ENCODE measurements at regions not wholly inside any gene's neighbourhood (a gene's known extent, or its start where the extent isn't known, plus 50 kb on each side); places are given as distances from the start of the nearest gene placed in this dataset.

- H3K4me3 ChIP-seq (replicated peaks in 1 of 2; ENCODE audit: low read depth in 1 of 2, low read length in 2 of 2) = no peak overlapping the region
- CTCF ChIA-PET = no interaction called here
- POLR2A ChIA-PET = no interaction called here
- TF ChIP-seq EGR1 (IDR thresholded peaks at IDR 0.05; ENCODE audit: low read depth) = no peak
- TF ChIP-seq ZNF274 (IDR thresholded peaks at IDR 0.05; ENCODE audit: low read depth, low read length) = no peak
- no peak for TF ChIP-seq FOSL1 (IDR thresholded peaks at IDR 0.05; ENCODE audit: low read depth)
- TF ChIP-seq, protein P1, sequence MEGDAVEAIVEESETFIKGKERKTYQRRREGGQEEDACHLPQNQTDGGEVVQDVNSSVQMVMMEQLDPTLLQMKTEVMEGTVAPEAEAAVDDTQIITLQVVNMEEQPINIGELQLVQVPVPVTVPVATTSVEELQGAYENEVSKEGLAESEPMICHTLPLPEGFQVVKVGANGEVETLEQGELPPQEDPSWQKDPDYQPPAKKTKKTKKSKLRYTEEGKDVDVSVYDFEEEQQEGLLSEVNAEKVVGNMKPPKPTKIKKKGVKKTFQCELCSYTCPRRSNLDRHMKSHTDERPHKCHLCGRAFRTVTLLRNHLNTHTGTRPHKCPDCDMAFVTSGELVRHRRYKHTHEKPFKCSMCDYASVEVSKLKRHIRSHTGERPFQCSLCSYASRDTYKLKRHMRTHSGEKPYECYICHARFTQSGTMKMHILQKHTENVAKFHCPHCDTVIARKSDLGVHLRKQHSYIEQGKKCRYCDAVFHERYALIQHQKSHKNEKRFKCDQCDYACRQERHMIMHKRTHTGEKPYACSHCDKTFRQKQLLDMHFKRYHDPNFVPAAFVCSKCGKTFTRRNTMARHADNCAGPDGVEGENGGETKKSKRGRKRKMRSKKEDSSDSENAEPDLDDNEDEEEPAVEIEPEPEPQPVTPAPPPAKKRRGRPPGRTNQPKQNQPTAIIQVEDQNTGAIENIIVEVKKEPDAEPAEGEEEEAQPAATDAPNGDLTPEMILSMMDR (IDR thresholded peaks at IDR 0.05 in 2 of 3, conservative IDR thresholded peaks at IDR 0.05 in 1 of 3; ENCODE audit: borderline replicate concordance in 1 of 3, insufficient read depth in 1 of 3, low read depth in 2 of 3, low read length in 2 of 3) = no peak
- TF ChIP-seq TCF7L2 (IDR thresholded peaks at IDR 0.05; ENCODE audit: borderline replicate concordance, extremely low read depth, insufficient read depth, insufficient read length) = no peak
- no peaks in the 10 kb centered on the region for H3K79me2 ChIP-seq (ENCODE audit: insufficient read depth, low read length)
- no peaks in the 10 kb centered on the region for H3K4me1 ChIP-seq (ENCODE audit: control insufficient read depth in 1 of 2, insufficient read depth in 2 of 2, low read length in 2 of 2)
- H3K4me2 ChIP-seq (ENCODE audit: low read length) = no peak overlapping the region
- no peak overlapping the region for H3K27ac ChIP-seq (ENCODE audit: low read depth, low read length)
- H3K9me3 ChIP-seq (ENCODE audit: control insufficient read depth in 1 of 2, insufficient read depth in 1 of 2, low read depth in 1 of 2, low read length in 2 of 2) = no peaks in the 10 kb centered on the region
- intact Hi-C loops (cut with micrococcal nuclease) = no loop called here
- RAD21 ChIA-PET (ENCODE audit: low non-redundant PET in 1 of 2, low total read pairs in 2 of 2, uncharacterized antibody in 2 of 2, unreplicated experiment in 2 of 2) = no interaction called here
- BruUV-seq (replicated peaks) = no TSS peak
- DNase-seq (ENCODE audit: low read depth, low spot score) = no peak
- H2AFZ ChIP-seq (ENCODE audit: low read depth, low read length, poor library complexity, severe bottlenecking) = no peak overlapping the region
- H3K9me2 ChIP-seq (ENCODE audit: insufficient read depth) = no peaks in the 10 kb centered on the region
- ATAC-seq = no peak
- no peaks in the 10 kb centered on the region for H3K36me3 ChIP-seq (ENCODE audit: control insufficient read depth in 1 of 2, insufficient read depth in 2 of 2, low read length in 2 of 2)
- H3K9ac ChIP-seq (ENCODE audit: low read length) = no peak overlapping the region
- peaks cover 50% of the 10 kb centered on the region for H3K27me3 ChIP-seq (ENCODE audit: insufficient read depth, low read length)
- H4K20me1 ChIP-seq (ENCODE audit: insufficient read depth) = no peaks in the 10 kb centered on the region
These were observed 452.5 kb upstream of the MKI67 start for GRCh38 chr10:128578766-128579165.

- H3K36me3 ChIP-seq (ENCODE audit: control insufficient read depth in 1 of 2, insufficient read depth in 2 of 2, low read length in 2 of 2) = no peaks in the 10 kb centered on the region
- DNase-seq (ENCODE audit: low read depth, low spot score) (no peak), ATAC-seq (no peak)
- no peaks in the 10 kb centered on the region for H3K4me1 ChIP-seq (ENCODE audit: control insufficient read depth in 1 of 2, insufficient read depth in 2 of 2, low read length in 2 of 2)
- ChIA-PET RAD21 (ENCODE audit: low non-redundant PET in 1 of 2, low total read pairs in 2 of 2, uncharacterized antibody in 2 of 2, unreplicated experiment in 2 of 2) (no interaction called here), CTCF (no interaction called here), POLR2A (no interaction called here)
- peaks cover 50% of the 10 kb centered on the region for H3K27me3 ChIP-seq (ENCODE audit: insufficient read depth, low read length)
- no peaks in the 10 kb centered on the region for H3K9me3 ChIP-seq (ENCODE audit: control insufficient read depth in 1 of 2, insufficient read depth in 1 of 2, low read depth in 1 of 2, low read length in 2 of 2)
- H4K20me1 ChIP-seq (ENCODE audit: insufficient read depth) = no peaks in the 10 kb centered on the region; the same call in 1 of the 2 replicates
- H3K4me3 ChIP-seq (replicated peaks in 1 of 2; ENCODE audit: low read depth in 1 of 2, low read length in 2 of 2) = no peak overlapping the region
- intact Hi-C loops (cut with micrococcal nuclease) = no loop called here
- no peaks in the 10 kb centered on the region for H3K9me2 ChIP-seq (ENCODE audit: insufficient read depth)
- H3K27ac ChIP-seq (ENCODE audit: low read depth, low read length) = no peak overlapping the region
- no peak overlapping the region for H3K9ac ChIP-seq (ENCODE audit: low read length)
- no peak overlapping the region for H3K4me2 ChIP-seq (ENCODE audit: low read length)
- no peaks in the 10 kb centered on the region for H3K79me2 ChIP-seq (ENCODE audit: insufficient read depth, low read length)
- BruUV-seq (replicated peaks) = no TSS peak
- H2AFZ ChIP-seq (ENCODE audit: low read depth, low read length, poor library complexity, severe bottlenecking) = no peak overlapping the region
- TF ChIP-seq REST (IDR thresholded peaks at IDR 0.05; ENCODE audit: low read depth) = no peak
- TF ChIP-seq POLR2AphosphoS5 (IDR thresholded peaks at IDR 0.05; ENCODE audit: low read depth, low read length) = no peak
- TF ChIP-seq, protein P1 (IDR thresholded peaks at IDR 0.05 in 2 of 3, conservative IDR thresholded peaks at IDR 0.05 in 1 of 3; ENCODE audit: borderline replicate concordance in 1 of 3, insufficient read depth in 1 of 3, low read depth in 2 of 3, low read length in 2 of 3) = no peak
- no peak for TF ChIP-seq TCF7L2 (IDR thresholded peaks at IDR 0.05; ENCODE audit: borderline replicate concordance, extremely low read depth, insufficient read depth, insufficient read length)
These were observed 453.1 kb upstream of the MKI67 start for GRCh38 chr10:128579280-128579865.
